ENCODE measurements at regions not wholly inside any gene's neighbourhood (a gene's known extent, or its start where the extent isn't known, plus 50 kb on each side); places are given as distances from the start of the nearest gene placed in this dataset.

GRCh38 chr14:104317492-104317805 is 179.1 kb downstream of the KIF26A start:
- no peaks in the 10 kb centered on the region for H3K36me3 ChIP-seq (ENCODE audit: insufficient read depth, low read length)
- no peaks in the 10 kb centered on the region for H4K20me1 ChIP-seq (ENCODE audit: insufficient read depth)
- no peak for TF ChIP-seq EZH2 (IDR thresholded peaks at IDR 0.05; ENCODE audit: borderline replicate concordance, insufficient read depth, low read length, poor library complexity, severe bottlenecking)
- TF ChIP-seq TAF1 (IDR thresholded peaks at IDR 0.05; ENCODE audit: low read depth) = no peak
- no peak for TF ChIP-seq RAD21 (conservative IDR thresholded peaks at IDR 0.05)
- no peak for TF ChIP-seq POLR2AphosphoS5 (IDR thresholded peaks at IDR 0.05)
- TF ChIP-seq SMC3 (conservative IDR thresholded peaks at IDR 0.05; ENCODE audit: poor library complexity) = no peak
- TF ChIP-seq, protein P1, sequence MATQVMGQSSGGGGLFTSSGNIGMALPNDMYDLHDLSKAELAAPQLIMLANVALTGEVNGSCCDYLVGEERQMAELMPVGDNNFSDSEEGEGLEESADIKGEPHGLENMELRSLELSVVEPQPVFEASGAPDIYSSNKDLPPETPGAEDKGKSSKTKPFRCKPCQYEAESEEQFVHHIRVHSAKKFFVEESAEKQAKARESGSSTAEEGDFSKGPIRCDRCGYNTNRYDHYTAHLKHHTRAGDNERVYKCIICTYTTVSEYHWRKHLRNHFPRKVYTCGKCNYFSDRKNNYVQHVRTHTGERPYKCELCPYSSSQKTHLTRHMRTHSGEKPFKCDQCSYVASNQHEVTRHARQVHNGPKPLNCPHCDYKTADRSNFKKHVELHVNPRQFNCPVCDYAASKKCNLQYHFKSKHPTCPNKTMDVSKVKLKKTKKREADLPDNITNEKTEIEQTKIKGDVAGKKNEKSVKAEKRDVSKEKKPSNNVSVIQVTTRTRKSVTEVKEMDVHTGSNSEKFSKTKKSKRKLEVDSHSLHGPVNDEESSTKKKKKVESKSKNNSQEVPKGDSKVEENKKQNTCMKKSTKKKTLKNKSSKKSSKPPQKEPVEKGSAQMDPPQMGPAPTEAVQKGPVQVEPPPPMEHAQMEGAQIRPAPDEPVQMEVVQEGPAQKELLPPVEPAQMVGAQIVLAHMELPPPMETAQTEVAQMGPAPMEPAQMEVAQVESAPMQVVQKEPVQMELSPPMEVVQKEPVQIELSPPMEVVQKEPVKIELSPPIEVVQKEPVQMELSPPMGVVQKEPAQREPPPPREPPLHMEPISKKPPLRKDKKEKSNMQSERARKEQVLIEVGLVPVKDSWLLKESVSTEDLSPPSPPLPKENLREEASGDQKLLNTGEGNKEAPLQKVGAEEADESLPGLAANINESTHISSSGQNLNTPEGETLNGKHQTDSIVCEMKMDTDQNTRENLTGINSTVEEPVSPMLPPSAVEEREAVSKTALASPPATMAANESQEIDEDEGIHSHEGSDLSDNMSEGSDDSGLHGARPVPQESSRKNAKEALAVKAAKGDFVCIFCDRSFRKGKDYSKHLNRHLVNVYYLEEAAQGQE (IDR thresholded peaks at IDR 0.05; ENCODE audit: borderline replicate concordance) = no peak
- TF ChIP-seq MXI1 (conservative IDR thresholded peaks at IDR 0.05; ENCODE audit: poor library complexity, severe bottlenecking) = no peak
- no peak for TF ChIP-seq CTCF (IDR thresholded peaks at IDR 0.05; ENCODE audit: poor library complexity, severe bottlenecking)
- TF ChIP-seq EP300 (conservative IDR thresholded peaks at IDR 0.05; ENCODE audit: poor library complexity, severe bottlenecking) = no peak
- no peak overlapping the region for H2AFZ ChIP-seq (ENCODE audit: low read depth, low read length)
- H3K79me2 ChIP-seq (replicated peaks; ENCODE audit: insufficient read depth, low read length) = no peaks in the 10 kb centered on the region
- H3K4me3 ChIP-seq (ENCODE audit: low read length) = no peak overlapping the region
- H3K9me3 ChIP-seq (ENCODE audit: low read length) = no peaks in the 10 kb centered on the region
- no peaks in the 10 kb centered on the region for H3K27me3 ChIP-seq (ENCODE audit: insufficient read depth, low read depth, low read length)
- no peaks in the 10 kb centered on the region for H3K9me2 ChIP-seq (ENCODE audit: insufficient read depth, low read length)
- H3K9ac ChIP-seq (ENCODE audit: low read length) = no peak overlapping the region
- no peak overlapping the region for H3K4me2 ChIP-seq (ENCODE audit: low read length)
- no peak overlapping the region for H3K27ac ChIP-seq (ENCODE audit: low read length)
- no peaks in the 10 kb centered on the region for H3F3A ChIP-seq (ENCODE audit: insufficient read depth, low read length, poor library complexity, severe bottlenecking)

DNA sequence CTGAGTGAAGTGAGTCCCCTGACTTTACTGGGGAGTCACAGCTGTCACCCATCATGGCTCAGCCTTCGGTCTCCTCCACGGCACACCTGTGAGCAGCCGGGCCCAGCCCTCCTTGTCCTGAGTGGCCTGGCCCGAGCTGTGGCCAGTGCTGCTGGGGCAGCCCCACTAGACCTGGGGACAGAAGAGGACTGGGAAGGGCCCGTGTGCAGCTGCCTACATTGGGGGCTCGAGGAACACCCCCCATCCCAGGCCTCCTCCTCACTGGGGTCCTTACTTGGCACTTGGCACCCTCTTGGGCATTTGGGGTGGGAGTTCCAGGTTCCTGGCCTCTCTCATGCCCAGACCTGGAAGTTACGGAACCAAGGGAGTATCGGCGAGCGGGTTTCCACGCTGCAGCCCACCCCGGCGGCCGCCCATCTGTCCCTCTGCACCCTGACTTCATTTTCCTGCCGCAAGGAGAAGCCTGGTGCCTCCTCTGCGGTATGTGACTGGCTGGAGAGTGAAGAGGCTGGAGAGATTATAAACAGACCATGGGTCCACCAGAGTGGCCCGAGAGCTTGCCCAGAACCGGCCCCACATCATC is 179.7 kb downstream of the KIF26A start:
- H3K9me2 ChIP-seq (ENCODE audit: insufficient read depth, low read length) = no peaks in the 10 kb centered on the region
- TF ChIP-seq, protein P1 (IDR thresholded peaks at IDR 0.05; ENCODE audit: borderline replicate concordance) = no peak
- TF ChIP-seq CTCF (IDR thresholded peaks at IDR 0.05; ENCODE audit: poor library complexity, severe bottlenecking) (no peak), MXI1 (conservative IDR thresholded peaks at IDR 0.05; ENCODE audit: poor library complexity, severe bottlenecking) (no peak), EZH2 (IDR thresholded peaks at IDR 0.05; ENCODE audit: borderline replicate concordance, insufficient read depth, low read length, poor library complexity, severe bottlenecking) (no peak), SMC3 (conservative IDR thresholded peaks at IDR 0.05; ENCODE audit: poor library complexity) (no peak), POLR2AphosphoS5 (IDR thresholded peaks at IDR 0.05) (no peak), EP300 (conservative IDR thresholded peaks at IDR 0.05; ENCODE audit: poor library complexity, severe bottlenecking) (no peak), RAD21 (conservative IDR thresholded peaks at IDR 0.05) (no peak), TAF1 (IDR thresholded peaks at IDR 0.05; ENCODE audit: low read depth) (no peak)
- no peak overlapping the region for H3K27ac ChIP-seq (ENCODE audit: low read length)
- no peaks in the 10 kb centered on the region for H3K36me3 ChIP-seq (ENCODE audit: insufficient read depth, low read length)
- H3K9ac ChIP-seq (ENCODE audit: low read length) = no peak overlapping the region
- H3K79me2 ChIP-seq (replicated peaks; ENCODE audit: insufficient read depth, low read length) = no peaks in the 10 kb centered on the region
- H2AFZ ChIP-seq (ENCODE audit: low read depth, low read length) = no peak overlapping the region
- H3K27me3 ChIP-seq (ENCODE audit: insufficient read depth, low read depth, low read length) = no peaks in the 10 kb centered on the region
- no peaks in the 10 kb centered on the region for H3K9me3 ChIP-seq (ENCODE audit: low read length)
- no peaks in the 10 kb centered on the region for H3F3A ChIP-seq (ENCODE audit: insufficient read depth, low read length, poor library complexity, severe bottlenecking)
- H3K4me3 ChIP-seq (ENCODE audit: low read length) = no peak overlapping the region
- no peak overlapping the region for H3K4me2 ChIP-seq (ENCODE audit: low read length)
- no peaks in the 10 kb centered on the region for H4K20me1 ChIP-seq (ENCODE audit: insufficient read depth)
